EL (cell line): ENCODE measurements at regions not wholly inside any gene's neighbourhood (a gene's known extent, or its start where the extent isn't known, plus 50 kb on each side); places are given as distances from the start of the nearest gene placed in this dataset.

Experiments used
- DNase-seq: peaks from one replicate; pipeline ENCODE4 v3.0.0-alpha.2; 2016

DNA sequence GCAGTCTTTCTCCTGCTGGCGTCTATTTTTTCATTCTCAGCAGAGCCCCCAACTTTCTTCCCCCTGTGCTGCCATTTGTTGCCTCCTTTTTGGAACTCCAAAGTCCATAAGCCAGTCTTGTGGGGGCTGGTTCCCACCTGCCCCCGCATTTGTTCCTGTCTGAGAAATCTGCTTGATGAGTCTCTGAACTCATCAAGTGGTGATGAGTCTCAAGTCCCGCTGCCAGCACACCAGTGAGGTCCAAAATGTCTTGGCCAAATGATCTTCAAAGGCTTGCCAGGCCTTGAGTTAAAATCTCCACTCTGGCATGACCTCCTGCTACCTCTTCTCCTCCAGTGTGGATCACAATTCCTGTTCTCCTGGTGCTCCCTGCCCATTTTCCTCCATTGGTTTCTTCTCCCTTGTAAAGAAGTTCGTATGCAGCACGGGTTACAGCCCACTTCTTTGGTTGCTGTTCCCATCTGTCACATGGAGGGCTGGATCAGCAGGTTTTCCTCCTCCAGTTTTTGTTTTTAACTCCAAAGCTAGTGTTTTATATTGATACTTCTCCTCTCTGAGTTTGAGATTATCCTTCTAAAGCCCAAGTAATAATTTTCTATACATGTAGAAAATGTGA, 72.7 kb upstream of the LIMCH1 start:
- no peak for DNase-seq

DNA sequence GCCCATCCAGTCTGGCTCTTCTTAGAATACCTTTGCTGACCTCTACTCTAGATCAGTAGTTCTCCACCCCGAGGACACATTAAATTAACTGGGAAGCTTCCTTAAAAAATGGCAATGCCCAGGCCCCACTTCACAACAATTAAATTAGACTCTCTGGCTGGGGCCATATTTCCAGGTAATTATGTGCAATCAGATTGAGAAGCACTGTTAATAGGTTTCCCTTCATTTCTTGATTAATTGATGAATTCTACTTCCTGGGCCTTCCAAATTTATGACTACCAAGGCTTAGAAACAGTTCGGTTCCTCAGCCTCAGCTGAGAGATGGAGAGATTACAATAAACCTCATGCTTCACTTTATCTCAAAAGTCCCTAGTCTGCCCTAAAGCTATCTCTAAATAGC, 71.7 kb upstream of the LIMCH1 start:
- no peak for DNase-seq

DNA sequence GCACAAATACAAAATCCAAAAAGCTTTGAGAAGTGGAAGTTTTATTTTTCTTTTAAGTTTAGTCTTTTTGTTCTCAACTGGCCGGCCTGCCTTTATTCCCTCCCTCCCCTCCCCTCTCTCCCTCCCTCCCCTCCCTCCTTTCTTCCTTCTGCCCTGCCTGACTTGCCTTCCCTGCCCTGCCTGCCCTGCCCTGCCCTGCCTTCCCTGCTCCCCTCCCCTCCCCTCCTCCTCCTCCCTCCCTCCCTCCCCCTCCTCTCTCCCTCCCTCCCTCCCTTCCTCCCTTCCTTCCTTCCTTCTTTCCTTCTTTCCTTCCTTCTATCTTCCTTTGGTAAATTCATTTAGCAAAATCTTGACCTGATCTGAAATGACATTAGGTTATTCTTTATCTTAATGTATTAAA, 69.8 kb upstream of the LIMCH1 start:
- DNase-seq, result no peak

DNA sequence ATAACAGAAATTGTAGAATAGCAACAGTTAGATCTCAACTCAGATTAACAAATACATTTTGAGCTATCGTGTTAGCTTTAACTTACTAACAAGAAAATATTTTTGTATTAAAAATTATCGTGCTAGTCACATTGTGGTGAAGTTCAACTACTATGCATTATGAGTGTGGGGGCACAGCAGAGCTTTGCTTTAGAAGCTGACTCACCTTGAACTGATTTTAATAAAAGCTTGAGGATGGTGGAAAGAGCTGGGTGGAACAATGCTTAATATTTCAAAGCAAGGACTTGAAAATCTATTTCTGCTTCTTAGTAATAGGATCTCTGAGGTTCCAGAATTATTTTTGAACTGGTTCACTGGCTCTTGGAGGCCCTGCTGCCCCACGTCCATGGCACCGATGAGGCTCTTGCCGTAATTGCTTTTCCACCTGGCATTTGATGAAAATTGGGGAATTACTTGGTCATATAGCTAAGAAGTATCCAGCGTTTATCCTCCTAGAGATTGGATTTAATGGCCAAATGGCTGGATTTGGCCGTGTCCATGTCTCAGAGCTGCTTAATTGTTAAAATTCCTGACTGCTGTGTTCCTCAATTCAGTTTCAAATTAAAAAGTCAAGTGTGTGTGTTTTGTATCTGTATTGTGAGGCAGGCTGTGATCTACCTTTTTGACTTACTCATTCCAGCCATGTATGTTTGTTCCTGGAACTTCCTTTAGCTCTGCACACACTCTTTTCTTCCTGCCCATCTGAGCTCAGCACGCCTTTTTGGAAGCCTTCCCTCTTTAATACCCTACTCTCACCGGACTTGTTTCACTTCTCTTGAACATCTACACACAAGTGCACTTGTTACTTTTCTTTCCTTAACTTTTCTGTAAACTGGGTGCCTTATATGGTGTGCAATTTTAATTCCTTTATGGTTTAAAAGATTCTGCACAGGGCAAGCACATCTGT, 66.6 kb upstream of the LIMCH1 start:
- DNase-seq, result no peak

DNA sequence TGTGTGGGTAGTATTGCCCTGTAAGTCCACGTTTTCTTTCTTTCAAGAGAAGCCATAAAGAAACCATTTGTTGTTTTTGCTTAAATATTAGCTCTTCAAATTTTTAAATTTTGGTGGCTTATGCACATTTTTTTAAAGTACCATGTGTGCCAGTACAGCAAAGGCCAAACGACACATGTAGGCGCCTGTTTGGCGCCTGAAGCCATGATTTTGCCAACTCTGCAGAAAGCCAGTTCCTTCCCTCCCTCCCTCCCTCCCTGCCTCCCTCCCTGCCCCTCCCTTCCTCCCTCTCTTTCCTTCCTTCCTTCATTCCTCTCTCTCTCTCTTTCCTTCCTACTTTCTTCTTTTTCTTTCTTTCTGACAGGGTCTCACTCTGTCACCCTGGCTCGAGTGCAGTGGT, 65.9 kb upstream of the LIMCH1 start:
- no peak for DNase-seq

DNA sequence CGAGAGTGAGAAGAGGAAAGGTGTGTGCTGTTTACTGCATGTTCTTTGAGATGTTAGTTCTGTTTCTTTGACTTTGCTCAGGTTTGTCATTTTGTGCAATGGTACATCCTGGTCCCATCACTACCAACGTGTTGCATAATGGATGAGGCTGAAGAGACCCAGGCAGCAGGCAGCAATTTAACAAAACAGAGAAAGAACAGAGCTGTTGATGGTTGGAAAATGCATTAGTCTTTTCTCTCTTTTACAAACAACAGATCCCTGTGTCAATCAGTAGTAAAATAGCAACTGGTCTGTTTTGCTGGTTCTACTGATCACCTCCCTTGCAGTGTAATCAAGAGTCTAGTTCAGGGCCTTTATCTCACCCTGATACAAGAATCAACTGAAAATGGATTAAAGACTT, 64.8 kb upstream of the LIMCH1 start:
- DNase-seq, result no peak

DNA sequence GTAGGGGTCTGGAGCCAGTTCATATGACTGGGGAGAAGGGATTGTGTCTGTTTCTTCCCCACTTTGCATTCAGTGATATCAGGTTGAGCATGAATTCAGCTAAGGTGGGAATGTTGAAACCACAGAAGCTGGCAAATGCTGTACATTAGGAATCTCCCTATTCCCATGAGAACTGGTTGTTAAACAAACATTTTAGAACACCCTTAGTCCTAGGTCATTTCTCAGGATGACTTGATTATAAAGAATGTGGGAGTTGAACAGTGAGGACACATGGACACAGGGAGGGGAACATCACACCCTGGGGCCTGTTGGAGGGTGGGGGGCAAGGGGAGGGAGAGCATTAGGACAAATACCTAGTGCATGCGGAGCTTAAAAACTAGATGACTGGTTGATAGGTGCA, 62.6 kb upstream of the LIMCH1 start:
- DNase-seq, result peak; percentile 58

DNA sequence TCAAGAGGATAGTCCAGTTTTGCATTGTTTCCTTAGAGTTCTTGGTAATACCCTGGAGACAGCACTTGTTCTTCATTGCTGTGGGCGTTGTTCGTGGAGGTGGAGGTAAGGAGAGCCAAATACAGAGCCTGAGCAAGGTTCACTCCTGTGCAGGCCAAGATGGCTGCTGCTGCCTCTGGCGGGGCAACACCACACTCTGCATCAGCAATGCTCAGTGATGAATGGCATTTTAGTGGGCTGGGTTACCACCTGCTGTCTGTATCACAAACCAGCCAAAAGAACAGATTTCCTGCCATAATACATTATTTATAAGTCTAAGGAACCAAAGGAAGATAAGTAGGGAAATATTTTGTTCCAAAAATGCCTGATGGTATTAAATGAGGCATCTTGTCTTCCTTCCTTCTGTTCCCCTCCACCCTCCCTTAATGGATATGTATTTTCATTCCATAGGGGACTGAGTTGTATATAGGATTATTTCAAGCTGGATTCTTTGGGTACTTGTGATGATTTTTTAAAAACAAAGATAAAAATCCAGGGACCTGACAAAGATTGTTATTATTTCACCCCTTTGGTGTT, 61.6 kb upstream of the LIMCH1 start:
- DNase-seq, result no peak

DNA sequence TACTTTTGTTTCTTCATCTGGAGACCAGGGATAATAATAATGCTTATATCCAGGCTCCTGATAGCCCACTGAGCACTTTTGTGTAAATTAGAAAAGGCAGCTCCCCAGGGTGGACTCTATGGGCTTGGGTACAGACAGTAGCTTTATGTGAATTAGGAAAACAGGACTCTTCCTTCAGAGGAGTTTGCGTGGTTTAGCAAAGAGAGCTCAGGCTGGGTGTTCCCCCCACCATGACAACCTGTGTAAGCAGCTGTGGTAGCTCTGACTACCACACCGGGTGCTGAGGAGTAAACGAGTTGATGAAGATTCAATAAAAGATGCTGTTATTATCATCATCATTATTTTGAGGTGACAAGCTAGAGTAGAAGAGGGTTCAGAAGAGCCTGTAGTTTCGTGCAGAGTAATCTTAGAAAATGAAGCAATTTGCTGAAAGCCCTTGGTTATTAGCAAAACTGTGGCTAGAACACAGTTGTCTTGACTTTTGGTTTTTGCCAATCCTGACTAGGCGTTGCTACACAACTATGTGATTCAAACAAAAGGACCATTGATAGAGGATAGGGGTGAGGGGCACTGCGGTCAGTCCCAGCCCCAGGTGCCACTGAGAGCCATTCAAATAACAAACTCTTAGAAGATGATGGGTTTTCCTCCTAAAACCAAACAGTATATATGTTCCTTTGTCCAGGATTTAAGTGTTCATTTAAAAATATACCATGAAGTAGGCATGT, 60.6 kb upstream of the LIMCH1 start:
- no peak for DNase-seq

DNA sequence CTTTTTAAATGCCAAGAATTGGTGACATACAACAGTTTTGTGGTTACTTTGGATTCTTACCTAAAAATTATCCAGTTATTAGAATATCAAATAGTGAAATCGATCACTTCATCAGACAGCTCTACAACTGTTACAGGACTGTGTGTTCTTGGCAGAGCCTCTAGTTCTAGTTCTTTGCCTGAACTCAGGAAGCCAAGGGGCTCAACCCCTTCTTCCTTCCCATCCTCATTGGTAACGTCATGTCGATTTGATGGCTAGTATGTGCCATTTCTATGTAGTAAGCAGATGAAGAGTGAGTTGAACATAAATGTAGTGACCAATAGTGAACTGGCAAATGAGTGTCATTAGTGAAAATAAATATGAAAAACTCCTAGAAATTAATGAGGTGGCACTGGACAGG, 59.4 kb upstream of the LIMCH1 start:
- no peak for DNase-seq

DNA sequence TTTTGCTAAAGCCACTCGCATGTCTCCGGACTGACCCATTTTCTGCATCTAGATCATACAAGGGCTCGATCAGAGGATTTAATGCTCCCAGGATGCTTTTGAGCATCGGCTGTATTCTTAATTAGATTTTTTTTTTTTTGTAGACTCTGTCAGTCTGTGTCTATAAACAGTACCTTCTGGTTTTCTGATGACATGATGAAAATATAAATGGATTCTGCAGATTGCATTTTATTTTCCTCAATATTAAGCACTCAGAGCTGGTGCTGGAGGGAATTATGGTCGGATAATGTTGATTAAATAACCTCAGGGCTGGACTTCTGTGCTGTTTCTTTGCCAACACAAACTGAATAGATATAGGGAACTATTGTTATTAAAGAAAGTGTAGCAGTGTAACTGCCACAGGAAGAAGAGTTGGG, 57.1 kb upstream of the LIMCH1 start:
- DNase-seq, result no peak

DNA sequence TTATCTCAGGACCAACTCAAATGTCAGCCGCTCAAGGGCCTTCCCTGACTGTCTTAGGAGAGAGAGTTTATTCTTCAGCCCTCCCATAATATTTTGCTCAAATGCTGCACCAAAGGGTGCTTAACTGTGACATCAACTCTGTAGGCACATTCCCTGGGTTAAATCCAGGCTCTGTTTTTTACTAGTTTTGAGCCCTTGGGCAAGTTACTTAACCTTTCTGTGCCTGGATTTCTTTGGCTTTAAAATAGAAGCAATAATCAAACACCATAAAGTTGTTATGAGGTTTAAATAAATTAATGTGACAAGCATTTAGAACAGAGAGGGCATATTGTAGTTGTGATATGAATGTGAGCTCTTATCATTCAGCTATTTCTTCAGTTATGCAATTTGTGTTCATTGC, 54.2 kb upstream of the LIMCH1 start:
- DNase-seq, result no peak

DNA sequence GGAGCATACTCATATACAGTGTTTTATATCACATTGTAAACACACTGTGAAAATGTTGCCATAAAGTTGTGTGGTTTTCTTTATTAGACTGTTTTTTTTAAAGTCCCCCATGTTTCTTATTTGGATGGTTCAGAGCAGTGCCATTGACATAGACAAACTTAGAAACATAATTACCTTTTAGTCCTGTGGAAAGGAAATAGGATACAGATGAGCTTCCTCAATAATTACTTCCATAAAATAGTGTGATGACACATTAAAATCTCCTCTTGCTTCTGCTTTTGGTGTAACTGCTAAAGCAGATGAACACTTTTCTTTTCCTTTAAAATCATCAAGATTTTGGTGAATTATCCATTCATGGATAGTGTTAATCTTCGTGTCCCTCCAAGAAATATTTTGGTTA, 52.9 kb upstream of the LIMCH1 start:
- no peak for DNase-seq

DNA sequence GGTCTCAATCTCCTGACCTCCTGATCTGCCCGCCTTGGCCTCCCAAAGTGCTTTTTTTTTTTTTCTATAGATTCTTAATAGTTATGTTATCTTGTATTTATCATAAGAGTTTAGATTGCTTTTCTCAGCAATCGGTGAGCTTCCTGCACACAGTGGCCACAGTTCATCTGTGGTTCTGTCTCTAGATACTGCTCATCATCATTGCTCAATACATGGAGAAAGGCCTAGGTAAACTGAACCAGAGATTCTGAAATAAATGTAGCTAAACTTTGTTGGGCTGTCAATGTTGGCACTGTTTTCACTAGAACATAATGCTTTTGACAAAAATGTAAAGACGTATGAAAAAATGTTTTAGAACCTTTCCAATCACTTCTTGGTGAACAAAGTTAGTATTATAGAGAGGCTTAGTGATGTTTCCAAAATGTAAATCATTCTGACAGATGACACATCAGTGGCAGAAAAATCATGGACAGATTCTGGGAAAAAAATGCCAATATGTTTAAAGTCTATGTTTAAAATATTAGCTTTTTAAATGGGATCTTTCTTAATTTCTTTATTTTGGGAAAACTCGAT, 50.0 kb upstream of the LIMCH1 start:
- DNase-seq, result no peak
